CD4-positive, alpha-beta T cell treated with Interleukin-4 for 4 hours (primary cell): ENCODE measurements at regions not wholly inside any gene's neighbourhood (a gene's known extent, or its start where the extent isn't known, plus 50 kb on each side); places are given as distances from the start of the nearest gene placed in this dataset.

Experiments
- DNase-seq: peaks from one replicate; pipeline ENCODE4 v3.0.0-alpha.2; 2020

- no peak for DNase-seq
Measured at GRCh38 chr10:109191341-109191740, 732.0 kb downstream of the XPNPEP1 start.

DNA sequence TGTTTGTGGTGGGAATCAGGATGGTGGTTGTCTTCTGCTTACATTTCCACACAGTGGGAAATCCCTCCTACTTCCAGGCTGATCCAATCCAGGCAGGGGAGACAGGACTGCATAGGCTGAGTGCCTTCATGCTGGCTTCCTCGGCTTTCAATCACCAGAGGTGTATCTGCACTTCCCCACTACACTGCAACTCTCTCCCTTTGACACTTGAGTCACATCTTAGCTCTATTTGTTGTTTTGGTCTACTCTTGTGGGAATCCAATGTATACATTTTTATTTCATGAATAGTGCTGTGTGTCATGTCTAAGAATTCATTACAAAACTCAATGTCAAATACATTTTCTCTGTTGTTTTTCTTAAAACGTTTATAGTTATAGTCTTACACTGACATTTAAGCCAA lies 735.6 kb downstream of the XPNPEP1 start:
- no peak for DNase-seq

GRCh38 chr10:109183366-109183765 lies 739.9 kb downstream of the XPNPEP1 start:
- DNase-seq: no peak

GRCh38 chr10:109178591-109178990 lies 744.7 kb downstream of the XPNPEP1 start:
- DNase-seq: no peak

GRCh38 chr10:109174526-109174925 lies 748.8 kb downstream of the XPNPEP1 start:
- DNase-seq: no peak

DNA sequence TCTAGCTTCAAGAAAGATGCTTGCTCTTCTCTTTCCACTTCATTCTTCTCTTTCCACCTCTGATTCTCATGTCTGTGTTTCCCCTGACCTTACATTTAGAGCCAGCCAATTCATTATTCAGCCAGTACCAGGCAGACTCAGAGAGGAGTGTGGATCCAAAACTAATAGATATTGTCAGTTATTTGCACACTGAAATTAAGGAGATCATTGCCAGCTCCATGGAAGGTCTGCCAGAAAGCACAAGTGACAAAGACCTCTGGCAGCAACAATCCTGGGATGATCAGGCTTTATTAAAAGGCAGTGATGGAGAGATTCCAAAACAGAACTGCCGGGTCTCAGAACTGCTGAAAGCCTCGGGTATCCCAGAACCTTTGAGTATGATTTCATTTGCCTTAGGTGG lies 749.4 kb downstream of the XPNPEP1 start:
- no peak for DNase-seq

- DNase-seq: no peak
Measured at GRCh38 chr10:109173121-109173520, 750.2 kb downstream of the XPNPEP1 start.

DNA sequence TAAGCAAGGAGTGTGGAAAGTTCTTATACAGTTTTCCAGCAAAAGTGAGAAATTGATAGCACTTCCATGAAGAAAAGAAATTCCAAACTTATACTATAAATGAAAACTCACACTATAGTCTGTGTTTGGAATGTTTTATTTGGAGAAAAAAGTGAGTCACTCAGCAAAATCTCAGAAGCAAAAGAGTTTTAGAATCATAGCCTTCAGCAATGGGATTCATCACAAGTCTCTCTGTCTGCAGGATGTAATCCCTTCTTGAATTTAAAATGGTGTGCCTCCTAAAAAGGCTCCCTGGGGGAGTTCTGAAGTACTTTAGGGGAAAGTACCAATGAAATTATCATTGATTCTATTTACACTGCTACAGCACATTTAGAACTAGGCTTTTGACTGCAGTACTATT lies 756.4 kb downstream of the XPNPEP1 start:
- DNase-seq: no peak

DNA sequence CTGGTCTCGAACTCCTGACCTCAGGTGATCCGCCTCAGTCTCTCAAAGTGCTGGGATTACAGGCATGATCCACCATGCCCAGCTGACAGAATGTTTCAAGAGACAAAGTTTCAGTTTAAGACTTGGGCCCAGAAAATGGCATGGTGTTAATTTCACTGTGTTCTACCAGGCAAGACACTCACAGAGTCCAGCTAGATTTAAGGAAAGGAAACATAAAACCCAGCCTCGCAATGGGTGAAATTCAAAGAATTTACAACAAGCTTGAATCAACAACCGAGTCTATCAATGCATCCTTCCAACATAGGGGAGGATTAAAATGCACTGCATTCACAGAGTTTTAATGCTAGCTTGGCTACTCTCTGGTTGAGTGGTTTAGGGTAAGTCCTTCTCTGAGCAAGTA lies 764.0 kb downstream of the XPNPEP1 start:
- no peak for DNase-seq

DNA sequence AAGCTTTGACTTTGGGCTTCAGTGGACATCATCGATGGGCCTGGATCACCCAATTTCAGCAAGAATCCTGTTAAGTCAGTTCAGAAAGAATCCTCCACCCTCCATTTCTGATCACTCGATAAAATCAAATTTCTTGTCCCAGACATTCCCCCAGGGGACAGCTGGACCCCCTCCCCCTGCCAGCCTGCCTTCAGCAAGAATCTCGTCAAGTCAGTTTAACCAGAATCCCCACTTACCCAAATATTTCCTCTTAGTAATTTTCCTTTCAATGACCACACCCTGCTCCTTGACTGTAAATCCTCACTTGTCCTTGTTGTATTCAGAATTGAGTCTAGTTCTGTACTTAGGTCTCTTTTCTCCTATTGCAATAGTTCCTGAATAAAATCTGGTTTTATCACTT lies 766.9 kb downstream of the XPNPEP1 start:
- no peak for DNase-seq

- DNase-seq: no peak
Measured at GRCh38 chr10:109149666-109150350, 773.5 kb downstream of the XPNPEP1 start.

GRCh38 chr10:109127363-109127762 lies 795.9 kb downstream of the XPNPEP1 start:
- DNase-seq: no peak

DNA sequence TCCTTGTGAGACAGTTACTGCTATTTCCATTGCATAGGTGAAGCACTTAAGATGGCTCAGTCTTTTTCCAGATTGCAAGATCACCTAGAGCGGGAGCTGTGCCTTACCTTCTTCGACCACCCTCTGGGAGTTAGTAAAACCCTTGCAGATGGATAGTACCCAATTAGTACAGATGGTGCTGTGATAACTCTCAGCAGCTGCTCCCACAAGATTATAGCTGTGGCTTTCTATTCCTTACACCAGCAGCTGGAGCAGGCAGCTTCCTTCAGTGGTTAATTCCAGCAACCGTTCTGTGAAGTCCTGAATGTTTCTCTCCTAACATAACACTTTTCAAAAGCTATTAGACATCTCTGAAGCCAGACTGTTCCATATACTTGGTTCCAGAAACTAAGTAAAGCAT lies 796.8 kb downstream of the XPNPEP1 start:
- DNase-seq: no peak

DNA sequence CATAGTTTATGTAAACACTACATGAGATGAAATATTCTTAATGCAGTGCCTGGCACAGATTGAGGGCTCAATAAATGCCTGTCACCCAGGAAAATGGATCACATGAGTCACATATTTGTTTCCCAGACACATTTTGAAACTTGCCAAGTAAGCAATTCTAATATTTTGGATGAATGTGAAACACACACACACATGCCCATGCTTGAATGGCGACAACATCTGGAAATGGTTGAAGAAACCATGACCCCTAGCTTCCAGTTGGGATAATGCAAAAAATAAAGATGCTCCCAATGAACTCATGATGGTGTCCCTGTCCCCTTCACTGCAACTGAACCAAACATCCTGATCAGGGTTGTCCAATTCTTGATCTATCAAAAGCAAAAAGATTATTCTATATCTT lies 797.3 kb downstream of the XPNPEP1 start:
- DNase-seq: no peak

DNA sequence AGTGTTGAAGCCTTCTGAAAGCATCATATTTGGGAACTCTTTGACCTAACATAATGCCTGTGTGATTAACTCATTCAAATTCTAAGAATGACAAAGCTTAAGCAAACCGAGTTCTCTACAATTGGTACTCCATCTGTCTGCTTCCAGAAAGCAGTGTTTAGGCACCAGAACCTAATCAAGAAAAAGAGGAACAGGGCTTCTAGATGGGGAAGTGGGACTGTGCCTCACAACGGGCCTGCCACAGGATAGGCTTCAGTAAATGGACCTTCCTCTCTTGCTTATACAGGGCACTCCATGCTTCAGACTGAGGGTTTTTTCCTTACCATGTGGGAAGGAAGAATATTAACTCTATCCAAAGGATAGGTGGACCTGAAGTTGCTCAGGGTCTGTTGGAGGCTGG lies 808.1 kb downstream of the XPNPEP1 start:
- no peak for DNase-seq

DNA sequence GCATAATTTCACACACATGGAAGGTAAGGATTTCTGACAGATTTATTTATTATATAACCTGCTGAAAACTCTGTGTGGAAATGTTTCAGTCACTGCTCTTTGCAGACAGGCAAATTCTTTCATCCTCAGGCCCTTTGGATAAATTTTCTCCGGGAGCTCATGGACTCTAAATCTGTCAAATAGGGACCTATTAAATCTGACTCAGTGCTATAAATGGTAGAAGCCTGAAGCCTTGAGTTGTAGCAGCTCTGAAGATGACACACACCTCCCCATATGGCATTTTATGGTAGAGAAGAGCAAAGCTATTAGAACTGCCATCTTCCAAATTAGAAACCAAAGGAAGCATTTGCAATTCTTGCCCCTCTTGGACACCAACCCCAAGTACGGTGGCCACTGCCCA lies 808.7 kb downstream of the XPNPEP1 start:
- DNase-seq: no peak

GRCh38 chr10:109106604-109107003 lies 816.7 kb downstream of the XPNPEP1 start:
- DNase-seq: no peak

GRCh38 chr10:109105725-109106124 lies 817.6 kb downstream of the XPNPEP1 start:
- no peak for DNase-seq

DNA sequence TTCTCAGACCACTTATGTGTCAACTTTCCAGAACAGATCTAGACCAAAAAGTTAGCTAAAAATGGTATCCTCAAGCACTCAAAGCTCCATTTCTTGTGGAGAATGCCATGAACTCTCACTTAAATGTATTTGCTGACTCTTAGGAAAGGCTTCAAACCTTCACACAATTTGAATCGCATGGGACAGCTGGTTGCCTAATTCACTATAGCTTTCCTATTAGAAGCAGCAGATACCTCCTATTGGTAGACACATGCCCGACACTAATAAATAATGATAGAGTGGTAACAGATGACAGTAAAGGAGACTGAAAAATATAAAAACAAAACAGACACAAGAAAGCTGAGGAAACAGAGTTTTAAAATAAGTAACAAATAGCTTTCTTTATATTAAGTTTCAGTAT lies 818.5 kb downstream of the XPNPEP1 start:
- DNase-seq: no peak

DNA sequence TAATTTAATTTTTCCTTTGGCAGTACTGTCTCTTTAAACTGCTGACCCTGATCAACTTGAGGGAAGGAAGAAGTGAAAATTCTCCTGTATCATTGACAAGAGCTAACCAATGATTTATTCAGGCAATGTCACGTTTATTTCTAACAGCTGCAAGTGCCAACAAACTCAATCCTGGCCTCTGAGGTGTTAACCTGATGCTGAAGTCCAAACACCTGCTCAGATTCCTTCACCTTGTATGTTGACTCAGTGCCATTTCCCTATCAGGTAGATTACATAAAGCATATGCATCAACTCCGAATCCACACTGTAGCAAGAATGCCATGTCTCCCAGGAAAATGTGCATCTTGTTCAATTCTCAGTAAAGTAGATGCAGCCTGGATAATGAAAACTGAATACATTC lies 820.0 kb downstream of the XPNPEP1 start:
- DNase-seq: no peak

- DNase-seq: no peak
Measured at GRCh38 chr10:109089779-109090178, 833.5 kb downstream of the XPNPEP1 start.

- no peak for DNase-seq
Measured at GRCh38 chr10:109071539-109071938, 851.8 kb downstream of the XPNPEP1 start.

DNA sequence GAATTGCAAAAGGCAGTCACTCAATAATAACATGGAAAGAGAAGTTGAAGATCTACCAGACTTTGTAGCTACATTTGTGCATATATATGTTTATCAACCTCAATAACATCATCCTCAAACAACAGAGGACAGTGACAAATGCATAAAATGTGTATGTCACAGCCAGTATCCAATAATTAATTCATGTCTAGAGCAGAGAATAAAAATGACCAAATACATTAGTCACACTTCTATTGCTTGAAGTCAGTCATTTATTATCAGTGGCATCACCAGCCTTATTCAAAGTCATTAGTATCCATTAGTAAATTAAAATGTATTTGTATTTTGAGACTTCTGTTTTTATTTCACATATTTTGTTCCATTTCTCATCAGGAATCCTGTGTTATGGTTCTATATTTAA lies 852.8 kb downstream of the XPNPEP1 start:
- DNase-seq: no peak

DNA sequence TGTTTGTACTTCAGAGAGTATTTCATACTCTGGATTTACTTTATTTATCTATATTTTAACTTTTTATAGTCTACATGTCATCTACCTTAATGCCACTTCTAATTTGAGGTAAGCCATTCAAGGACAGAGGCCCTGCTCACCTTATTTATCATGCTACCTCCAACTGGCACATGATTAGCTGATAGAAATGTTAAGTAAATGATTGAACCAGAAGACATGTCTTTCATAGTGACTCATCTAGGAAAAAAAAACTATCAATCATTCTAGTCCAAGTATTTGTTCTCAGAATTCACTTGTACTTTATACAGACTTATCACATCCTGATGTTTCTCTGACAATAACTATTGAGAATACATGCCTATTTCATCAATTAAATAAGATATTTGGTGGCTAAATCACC lies 856.3 kb downstream of the XPNPEP1 start:
- no peak for DNase-seq

DNA sequence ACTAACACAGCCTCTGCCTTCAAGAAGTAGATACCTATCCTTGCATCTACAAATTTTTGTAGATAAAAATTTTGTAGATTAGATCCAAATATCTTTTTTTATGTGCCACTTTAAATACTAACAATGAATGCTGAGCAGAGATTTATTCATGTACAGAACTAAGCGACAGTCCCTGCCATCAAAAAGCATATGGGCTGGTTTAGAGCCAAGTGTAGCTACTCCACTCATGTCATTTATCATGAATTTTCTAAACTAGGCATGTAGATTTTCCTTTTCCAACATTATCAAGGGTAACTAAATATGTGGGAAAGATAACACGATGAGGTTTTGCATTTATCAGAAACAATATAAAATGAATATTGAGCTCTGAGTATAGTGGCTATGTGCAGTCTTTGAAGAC lies 857.5 kb downstream of the XPNPEP1 start:
- no peak for DNase-seq

GRCh38 chr10:109062371-109062770 lies 860.9 kb downstream of the XPNPEP1 start:
- no peak for DNase-seq
